HepG2 (cell line): ENCODE measurements at regions not wholly inside any gene's neighbourhood (a gene's known extent, or its start where the extent isn't known, plus 50 kb on each side); places are given as distances from the start of the nearest gene placed in this dataset.

Source experiments
- CTCF ChIP-seq: sonication (generic); formaldehyde crosslinking; IDR thresholded peaks from 2 replicates; pipeline ENCODE4 v1.5.0; 2020; ENCODE audit warnings: mild to moderate bottlenecking, missing genetic modification reagents, moderate library complexity
- RCOR2 ChIP-seq: IDR thresholded peaks from 2 replicates; pipeline ENCODE4 v1.6.1; 2016; ENCODE audit warnings: missing biosample characterization, missing genetic modification reagents
- RNF219 ChIP-seq: sonication (generic); formaldehyde crosslinking; IDR thresholded peaks from 2 replicates; pipeline ENCODE4 v1.5.0; 2020; ENCODE audit warnings: mild to moderate bottlenecking, missing genetic modification reagents
- ZNF343 ChIP-seq: sonication (generic); formaldehyde crosslinking; IDR thresholded peaks from 2 replicates; pipeline ENCODE4 v1.4.0; 2020; ENCODE audit warnings: mild to moderate bottlenecking, missing genetic modification reagents
- TF ChIP-seq, protein P1 (sequence below): sonication (generic); formaldehyde crosslinking; IDR thresholded peaks from 2 replicates; pipeline ENCODE4 v1.9.0; 2021; ENCODE audit warnings: missing genetic modification reagents, borderline replicate concordance

GRCh38 chr15:93631958-93632618 is 543.1 kb upstream of the RGMA start:
- TF ChIP-seq CTCF: no peak
- TF ChIP-seq RCOR2 (CRISPR knock-in tag): no peak
- TF ChIP-seq, protein P1, sequence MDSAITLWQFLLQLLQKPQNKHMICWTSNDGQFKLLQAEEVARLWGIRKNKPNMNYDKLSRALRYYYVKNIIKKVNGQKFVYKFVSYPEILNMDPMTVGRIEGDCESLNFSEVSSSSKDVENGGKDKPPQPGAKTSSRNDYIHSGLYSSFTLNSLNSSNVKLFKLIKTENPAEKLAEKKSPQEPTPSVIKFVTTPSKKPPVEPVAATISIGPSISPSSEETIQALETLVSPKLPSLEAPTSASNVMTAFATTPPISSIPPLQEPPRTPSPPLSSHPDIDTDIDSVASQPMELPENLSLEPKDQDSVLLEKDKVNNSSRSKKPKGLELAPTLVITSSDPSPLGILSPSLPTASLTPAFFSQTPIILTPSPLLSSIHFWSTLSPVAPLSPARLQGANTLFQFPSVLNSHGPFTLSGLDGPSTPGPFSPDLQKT (CRISPR knock-in tag): no peak
- TF ChIP-seq RNF219: no peak
- no peak for TF ChIP-seq ZNF343 (CRISPR knock-in tag)
